Nephron (organoid): ENCODE measurements at regions not wholly inside any gene's neighbourhood (a gene's known extent, or its start where the extent isn't known, plus 50 kb on each side); places are given as distances from the start of the nearest gene placed in this dataset.

Experiments
- H3K27ac Mint-ChIP-seq, 3 experiments: 2 replicates each; pipeline ENCODE4 v1.8.0; 2020; ENCODE audit warnings: mixed read lengths in 3 of 3, mild to moderate bottlenecking in 2 of 3, moderate library complexity in 1 of 3
- H3K27me3 Mint-ChIP-seq: 2 replicates; pipeline ENCODE4 v1.8.0; 2021; ENCODE audit warnings: low read depth, mild to moderate bottlenecking, moderate library complexity, mixed read lengths
- H3K36me3 Mint-ChIP-seq: 2 replicates; pipeline ENCODE4 v1.8.0; 2020; ENCODE audit warnings: low read depth, mixed read lengths
- H3K4me1 Mint-ChIP-seq: 2 replicates; pipeline ENCODE4 v1.8.0; 2020; ENCODE audit warnings: mixed read lengths
- H3K4me3 Mint-ChIP-seq, 3 experiments: 2 replicates each; pipeline ENCODE4 v1.8.0; 2020; ENCODE audit warnings: mild to moderate bottlenecking in 3 of 3, mixed read lengths in 3 of 3, moderate library complexity in 2 of 3
- H3K9me3 Mint-ChIP-seq: 2 replicates; pipeline ENCODE4 v1.8.0; 2020; ENCODE audit warnings: mixed read lengths
- CTCF ChIP-seq, 3 experiments: fragments of 200-600 bp; sonication (generic); IDR thresholded peaks; one replicate each; pipeline ENCODE4 v1.5.0; 2021; ENCODE audit warnings: antibody characterized with exemption in 3 of 3; ENCODE audit not compliant: unreplicated experiment in 3 of 3

- peaks cover 38% of the 10 kb centered on the region for H3K9me3 Mint-ChIP-seq
- no peak overlapping the region for H3K4me3 Mint-ChIP-seq
- no peak for TF ChIP-seq CTCF (IDR thresholded peaks at IDR 0.05; ENCODE audit: unreplicated experiment in 3 of 3)
- peaks cover 11% of the 10 kb centered on the region for H3K27me3 Mint-ChIP-seq
- H3K27ac Mint-ChIP-seq, result no peak overlapping the region
- H3K4me1 Mint-ChIP-seq, result no peaks in the 10 kb centered on the region
- no peaks in the 10 kb centered on the region for H3K36me3 Mint-ChIP-seq
Measured at GRCh38 chrX:40484408-40485091, 96.2 kb upstream of the ATP6AP2 start.

- H3K27me3 Mint-ChIP-seq, result peaks cover 15% of the 10 kb centered on the region
- H3K4me3 Mint-ChIP-seq, result no peak overlapping the region
- H3K27ac Mint-ChIP-seq, result no peak overlapping the region
- peaks cover 35% of the 10 kb centered on the region for H3K9me3 Mint-ChIP-seq
- TF ChIP-seq CTCF (IDR thresholded peaks at IDR 0.05; ENCODE audit: unreplicated experiment in 3 of 3), result no peak
- H3K4me1 Mint-ChIP-seq, result no peaks in the 10 kb centered on the region
- no peaks in the 10 kb centered on the region for H3K36me3 Mint-ChIP-seq
Measured at GRCh38 chrX:40483502-40483901, 97.3 kb upstream of the ATP6AP2 start.

GRCh38 chrX:40479777-40480318 lies 100.9 kb upstream of the ATP6AP2 start:
- Mint-ChIP-seq H3K27ac (no peak overlapping the region), H3K36me3 (no peaks in the 10 kb centered on the region), H3K4me3 (no peak overlapping the region), H3K27me3 (peaks cover 15% of the 10 kb centered on the region), H3K4me1 (peaks cover 9% of the 10 kb centered on the region), H3K9me3 (peaks cover 23% of the 10 kb centered on the region)
- TF ChIP-seq CTCF (IDR thresholded peaks at IDR 0.05; ENCODE audit: unreplicated experiment in 3 of 3), result no peak

- no peak for TF ChIP-seq CTCF (IDR thresholded peaks at IDR 0.05; ENCODE audit: unreplicated experiment in 3 of 3)
- Mint-ChIP-seq H3K4me3 (no peak overlapping the region), H3K4me1 (peaks cover 17% of the 10 kb centered on the region), H3K27ac (no peak overlapping the region), H3K9me3 (peaks cover 16% of the 10 kb centered on the region), H3K27me3 (peaks cover 15% of the 10 kb centered on the region), H3K36me3 (no peaks in the 10 kb centered on the region)
Measured at GRCh38 chrX:40478474-40479065, 102.2 kb upstream of the ATP6AP2 start.

GRCh38 chrX:40476958-40477357 lies 103.8 kb upstream of the ATP6AP2 start:
- Mint-ChIP-seq H3K9me3 (peaks cover 11% of the 10 kb centered on the region), H3K27me3 (peaks cover 12% of the 10 kb centered on the region), H3K4me1 (peaks cover 25% of the 10 kb centered on the region), H3K27ac (no peak overlapping the region), H3K4me3 (no peak overlapping the region), H3K36me3 (no peaks in the 10 kb centered on the region)
- no peak for TF ChIP-seq CTCF (IDR thresholded peaks at IDR 0.05; ENCODE audit: unreplicated experiment in 3 of 3)
